T47D (cell line): ENCODE measurements at regions not wholly inside any gene's neighbourhood (a gene's known extent, or its start where the extent isn't known, plus 50 kb on each side); places are given as distances from the start of the nearest gene placed in this dataset.

Experiments used
- DNase-seq, 2 experiments: peaks; one replicate each; pipeline versions ENCODE4 v3.0.0 to v3.0.0-alpha.2; 2011 to 2012; ENCODE audit warnings: low read depth in 1 of 2, low spot score in 1 of 2
- JUND ChIP-seq: IDR thresholded peaks from 2 replicates; pipeline ENCODE4 v1.6.1; 2012; ENCODE audit warnings: low read depth
- in situ Hi-C: cut with HindIII; loops from 2 replicates; pipeline ENCODE4 v1.10.0; 2016; ENCODE audit warnings: low sequenced_read_pairs, low pct_unique_long_range_greater_than_20kb

DNA sequence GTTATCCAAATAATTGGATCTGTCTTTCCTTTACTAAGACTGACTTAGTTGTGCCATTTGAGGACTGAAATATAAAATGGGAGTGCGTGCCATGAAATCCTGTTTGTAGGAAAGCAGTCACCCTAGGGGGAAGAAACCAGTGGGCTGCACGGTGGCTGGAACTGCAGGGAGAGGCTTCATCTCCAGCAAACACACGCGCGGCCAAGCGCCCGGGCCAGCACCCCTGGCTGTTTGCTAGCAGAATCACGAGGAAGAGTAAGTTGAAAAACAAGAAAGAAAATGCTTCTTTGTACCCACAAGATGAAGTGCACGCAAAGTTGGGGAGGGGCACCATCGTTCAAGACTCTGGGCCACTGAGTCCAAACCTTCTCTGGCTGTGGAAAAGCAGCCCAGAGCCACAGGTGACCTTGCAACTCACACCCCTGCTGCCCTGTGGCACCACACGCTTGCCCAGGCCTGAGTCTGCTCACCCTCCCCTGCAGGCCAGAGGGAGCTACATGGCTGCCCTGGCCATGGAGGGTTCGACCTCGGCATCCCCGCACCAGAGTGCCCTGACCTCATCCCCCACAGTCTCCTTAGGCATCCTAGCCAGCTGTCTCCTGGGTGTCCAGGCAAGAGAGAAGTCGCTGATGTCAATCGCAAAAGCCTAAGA is 55.2 kb downstream of the IRX2 start:
- DNase-seq, result no peak
- in situ Hi-C loops, result no loop called here
- no peak for TF ChIP-seq JUND

DNA sequence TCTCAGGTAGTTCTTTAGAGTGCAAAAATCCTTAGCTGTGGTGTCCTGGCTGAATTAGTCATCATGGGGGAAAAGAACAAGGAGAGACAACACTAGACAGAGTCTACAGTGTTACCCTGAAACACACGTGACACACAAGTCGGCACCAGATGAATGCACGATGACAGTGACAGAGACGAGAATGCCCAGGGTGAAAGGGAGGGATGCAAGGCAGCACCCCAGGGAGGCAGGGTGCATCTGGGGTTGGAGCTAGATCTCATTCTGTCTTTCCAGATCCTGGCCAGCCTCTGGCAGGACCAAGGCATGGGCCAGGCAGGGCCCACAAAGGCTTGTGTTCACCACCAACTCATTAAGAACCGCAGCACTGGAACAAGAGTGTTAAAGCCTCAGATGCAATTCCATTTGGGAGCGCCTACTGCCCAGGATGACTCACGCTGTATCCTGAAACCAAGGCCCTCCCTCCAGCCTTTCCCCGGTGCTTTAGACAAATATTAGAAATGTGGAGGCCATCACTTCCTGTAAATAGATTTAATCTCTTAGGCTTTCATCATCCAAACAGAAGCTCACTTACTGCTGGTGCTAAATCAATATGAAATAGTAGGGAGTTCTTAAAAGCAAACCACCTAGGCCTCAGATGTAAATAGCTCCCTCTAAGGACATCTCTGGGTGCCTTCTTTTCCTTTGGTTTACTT is 56.1 kb downstream of the IRX2 start:
- DNase-seq, result peak; percentile 14 to 74
- in situ Hi-C loops, result no loop called here
- no peak for TF ChIP-seq JUND

DNA sequence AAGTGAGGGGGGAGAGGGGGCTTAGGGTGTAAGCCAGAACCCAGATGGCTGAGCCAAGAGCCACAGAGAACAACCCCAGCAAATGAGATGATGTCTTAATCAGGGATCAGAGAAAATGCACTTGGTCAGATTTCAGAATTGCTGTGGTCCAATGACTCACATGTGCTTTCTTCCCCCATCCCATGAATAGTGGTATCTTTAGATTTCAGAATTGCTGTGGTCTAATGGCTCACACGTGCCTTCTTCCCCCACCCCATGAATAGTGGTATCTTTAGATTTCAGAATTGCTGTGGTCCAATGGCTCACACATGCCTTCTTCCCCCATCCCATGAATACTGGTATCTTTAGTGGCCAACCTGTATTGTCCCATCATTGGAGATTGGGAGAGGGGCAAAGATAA is 59.9 kb downstream of the IRX2 start:
- no peak for TF ChIP-seq JUND
- no peak for DNase-seq
- in situ Hi-C loops, result no loop called here

DNA sequence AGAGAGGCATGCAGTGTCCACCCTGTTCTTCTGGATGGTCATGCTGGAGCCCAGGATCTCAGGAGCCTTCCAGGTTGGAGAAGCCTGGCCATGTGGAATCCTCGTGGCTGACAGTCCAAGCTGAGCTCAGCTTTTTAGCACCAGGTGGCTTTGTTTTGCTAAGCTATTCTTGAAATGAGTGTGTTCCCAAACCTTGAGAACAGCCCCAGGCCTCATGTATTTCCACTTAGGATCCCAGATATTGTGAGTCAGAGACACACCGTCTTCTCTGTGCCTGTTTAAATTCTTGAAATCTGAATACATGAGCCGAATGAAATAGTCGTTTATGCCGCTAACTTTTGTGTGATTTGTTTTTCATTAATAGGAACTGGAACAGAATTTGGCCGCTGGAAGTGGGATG is 61.2 kb downstream of the IRX2 start:
- no peak for TF ChIP-seq JUND
- no peak for DNase-seq
- in situ Hi-C loops, result no loop called here

DNA sequence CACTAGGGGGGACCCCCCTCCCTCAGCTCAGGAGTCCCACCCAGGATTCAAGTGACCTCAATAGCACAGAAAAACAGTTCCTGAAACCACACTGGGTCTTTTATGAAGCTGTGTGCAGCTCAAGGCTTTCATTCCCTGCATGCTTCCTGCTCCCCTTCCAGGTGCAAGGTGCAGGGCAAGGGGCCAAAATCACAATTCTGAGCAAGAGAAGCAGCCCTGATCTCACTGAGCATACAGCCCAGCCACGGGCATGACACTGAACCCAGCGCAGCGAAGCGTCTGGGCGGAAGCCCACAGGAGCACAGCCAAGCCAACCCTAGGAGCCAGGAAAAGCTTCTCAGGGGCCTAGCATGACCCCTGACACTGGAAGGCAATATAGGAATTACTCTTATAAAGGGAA is 62.9 kb downstream of the IRX2 start:
- TF ChIP-seq JUND, result no peak

DNA sequence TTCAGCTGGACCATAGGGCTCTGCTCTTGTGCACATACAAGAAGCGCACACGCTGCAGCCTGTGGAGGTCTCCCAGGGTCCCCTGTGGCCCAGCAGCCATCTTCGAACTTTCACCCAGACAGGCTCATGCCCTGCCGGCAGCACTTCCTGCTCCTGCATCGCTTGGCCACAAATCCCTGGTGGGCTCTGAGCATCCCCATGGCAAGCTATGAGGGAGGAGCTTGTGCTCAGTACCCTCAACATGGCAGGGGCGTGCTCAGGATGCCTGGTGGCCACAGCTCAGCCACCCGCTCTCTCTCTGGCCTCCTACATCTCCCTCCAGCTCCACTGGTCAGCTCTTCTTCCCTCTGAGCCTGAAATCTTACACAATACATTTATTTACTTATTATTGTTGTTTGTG is 63.7 kb downstream of the IRX2 start:
- in situ Hi-C loops, result no loop called here
- TF ChIP-seq JUND, result no peak
- DNase-seq, result no peak

More for the DNA sequence above, 62.9 kb downstream of the IRX2 start:
- DNase-seq, result no peak
- in situ Hi-C loops, result no loop called here

DNA sequence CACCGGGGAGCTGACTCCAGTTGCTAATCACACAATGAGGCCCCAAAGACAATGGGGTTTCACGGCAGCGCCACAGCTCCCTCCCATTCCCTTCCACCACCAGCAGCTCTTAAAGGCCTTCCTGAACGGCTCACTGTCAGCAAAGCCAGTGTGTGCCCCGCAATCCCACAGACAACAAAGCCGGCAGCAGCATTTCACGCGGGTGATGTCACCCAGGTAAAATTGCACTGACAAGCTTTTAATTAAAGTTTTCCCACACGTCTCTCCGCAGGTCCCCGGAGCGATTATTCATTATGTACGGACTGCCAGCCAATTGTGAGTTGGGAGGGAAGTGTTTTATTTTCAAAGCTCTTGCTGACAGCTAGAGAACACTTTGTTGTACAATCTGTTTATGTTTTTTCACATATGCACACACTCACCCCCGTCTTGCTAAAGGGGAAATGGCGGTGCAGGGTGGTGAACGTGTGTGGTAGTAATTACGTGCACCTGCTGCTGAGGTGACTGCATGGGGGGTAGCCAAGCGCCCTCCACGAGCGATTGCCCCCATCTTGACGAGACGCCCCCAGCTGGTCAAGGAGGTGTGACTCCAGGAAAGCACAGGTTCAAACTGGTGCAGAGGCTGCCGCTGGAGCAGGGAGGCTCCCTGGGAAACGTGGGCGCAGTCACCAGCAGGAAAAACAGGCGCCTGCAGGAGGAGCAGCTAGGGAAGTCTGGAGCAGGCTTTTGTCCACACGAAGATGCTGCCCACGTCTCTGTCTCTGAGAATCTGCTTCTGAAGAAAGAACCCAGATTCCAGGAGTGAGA is 65.0 kb downstream of the IRX2 start:
- TF ChIP-seq JUND, result no peak
- no peak for DNase-seq
- in situ Hi-C loops, result no loop called here

DNA sequence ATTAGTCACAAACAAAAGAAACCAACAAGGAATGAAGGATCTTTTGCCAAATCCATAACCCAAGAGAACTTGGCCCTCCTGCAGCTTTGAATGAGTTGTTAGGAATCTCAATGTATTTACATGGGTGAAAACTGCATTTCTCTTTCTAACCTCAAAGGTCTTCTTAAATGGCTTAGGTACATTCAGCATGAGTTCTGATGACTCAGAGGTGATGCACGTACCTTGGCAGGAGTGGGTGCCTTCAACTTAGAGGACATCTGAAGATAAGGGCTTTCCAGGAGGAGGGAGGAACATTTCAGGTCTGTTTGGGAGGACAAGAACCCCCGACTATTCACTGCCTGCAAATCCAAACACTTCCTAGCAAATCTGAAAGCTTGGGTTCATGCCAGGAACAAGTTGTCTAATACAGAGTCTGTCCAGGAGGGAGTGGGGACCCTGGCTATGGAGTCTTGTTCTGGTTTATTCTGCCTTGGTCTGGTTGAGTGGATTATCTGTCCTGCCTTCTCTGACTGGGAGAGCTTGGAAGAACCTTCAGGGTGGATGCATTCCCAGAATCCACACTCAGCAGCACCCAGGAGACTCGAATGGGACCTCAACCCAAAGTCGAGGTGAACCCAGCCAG is 65.7 kb downstream of the IRX2 start:
- DNase-seq, result no peak
- in situ Hi-C loops, result no loop called here
- TF ChIP-seq JUND, result no peak

DNA sequence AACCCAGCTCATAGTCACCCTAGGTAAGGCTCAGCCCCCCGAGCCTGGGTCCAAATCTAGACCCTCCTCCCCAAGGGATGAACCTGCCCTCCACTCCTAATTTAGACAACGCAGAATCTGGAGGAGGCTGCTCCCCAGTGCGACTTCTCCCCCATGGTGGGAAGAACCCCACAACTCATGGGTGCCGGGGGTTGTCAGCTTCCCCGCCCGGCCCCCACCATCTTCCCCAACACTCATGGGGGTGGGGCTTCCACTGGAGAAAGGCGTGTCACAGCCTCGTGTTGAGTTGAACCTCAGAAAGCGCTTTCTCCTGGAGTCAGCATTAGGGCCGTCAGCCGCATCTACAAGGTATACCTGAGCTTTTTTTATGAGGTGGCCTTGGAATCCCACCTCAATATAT is 66.9 kb downstream of the IRX2 start:
- TF ChIP-seq JUND, result no peak
- in situ Hi-C loops, result no loop called here
- no peak for DNase-seq

DNA sequence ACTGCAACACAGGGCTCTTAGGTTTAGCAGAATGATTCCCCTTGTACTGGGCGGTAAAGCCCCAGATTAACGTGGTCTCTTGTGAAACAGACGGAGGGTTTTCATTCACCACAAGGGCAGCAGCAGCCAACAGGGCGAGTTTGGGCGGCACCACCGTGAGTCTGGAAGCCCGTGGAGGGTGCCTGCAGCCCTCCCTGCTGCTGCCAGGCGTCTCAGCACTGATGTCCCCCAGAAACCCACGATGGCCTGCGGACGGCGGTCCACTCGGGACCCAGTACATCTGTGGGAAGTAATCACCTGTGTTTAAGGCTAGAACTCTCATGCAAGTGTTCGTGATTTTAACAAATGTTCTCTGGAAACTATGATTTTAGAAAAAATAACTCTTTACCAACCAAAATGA is 67.8 kb downstream of the IRX2 start:
- in situ Hi-C loops, result no loop called here
- no peak for TF ChIP-seq JUND
- DNase-seq, result no peak

DNA sequence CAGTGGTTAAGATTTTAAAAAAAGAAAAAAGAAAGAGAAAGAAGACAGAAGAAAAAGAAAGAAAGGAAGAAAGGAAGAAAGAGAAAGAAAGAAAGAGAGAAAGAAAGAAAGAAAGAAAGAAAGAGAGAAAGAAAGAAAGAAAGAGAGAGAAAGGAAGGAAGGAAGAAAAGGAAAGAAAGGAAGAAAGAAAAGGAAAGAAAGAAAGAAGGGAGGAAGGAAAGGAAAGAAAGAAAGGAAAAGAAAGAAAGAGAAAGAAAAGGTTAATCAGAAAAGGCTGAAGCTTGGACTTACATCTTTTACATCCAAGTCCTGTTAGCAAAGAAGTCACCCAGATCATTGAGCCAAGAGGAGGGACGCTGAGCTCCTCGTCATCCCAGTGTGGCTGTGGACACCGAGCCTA is 70.0 kb downstream of the IRX2 start:
- in situ Hi-C loops, result no loop called here
- no peak for TF ChIP-seq JUND
- no peak for DNase-seq

DNA sequence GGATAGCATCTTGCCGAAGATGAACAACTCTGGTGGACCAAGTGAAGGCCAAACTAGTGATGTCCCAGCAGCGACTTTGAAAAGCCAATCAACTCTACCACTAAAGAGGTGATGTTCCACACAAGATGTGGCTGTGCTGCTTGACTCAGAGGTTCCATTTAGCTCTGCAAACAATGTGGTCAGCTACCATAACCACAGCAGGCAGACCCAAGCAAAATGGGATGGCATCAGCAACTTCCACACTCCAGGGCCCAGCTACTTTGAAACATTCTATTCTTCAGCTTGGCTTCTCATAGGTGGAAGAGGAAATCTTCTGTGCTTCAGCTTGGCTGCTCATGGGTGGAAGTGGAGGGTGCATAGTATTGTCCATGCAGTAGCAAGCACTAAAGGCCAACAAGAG is 70.5 kb downstream of the IRX2 start:
- no peak for TF ChIP-seq JUND
- no peak for DNase-seq
- in situ Hi-C loops, result no loop called here

DNA sequence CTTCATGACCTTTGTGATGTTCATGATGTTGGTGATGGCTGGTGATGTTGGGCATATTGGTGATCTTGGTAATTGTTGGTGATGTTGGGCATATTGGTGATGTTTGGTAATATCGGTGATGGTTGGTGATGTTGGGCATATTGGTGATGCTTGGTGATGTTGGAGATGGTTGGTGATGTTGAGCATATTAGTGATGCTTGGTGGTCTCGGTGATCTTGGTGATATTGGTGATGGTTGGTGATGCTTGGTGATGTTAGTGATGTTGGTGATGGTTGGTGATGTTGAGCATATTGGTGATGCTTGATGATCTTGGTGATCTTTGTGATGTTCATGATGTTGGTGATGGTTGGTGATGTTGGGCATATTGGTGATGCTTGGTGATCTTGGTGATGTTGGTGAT is 73.8 kb downstream of the IRX2 start:
- in situ Hi-C loops, result no loop called here
- TF ChIP-seq JUND, result no peak
- DNase-seq, result no peak
